HG02870 (cell line): ENCODE measurements at regions not wholly inside any gene's neighbourhood (a gene's known extent, or its start where the extent isn't known, plus 50 kb on each side); places are given as distances from the start of the nearest gene placed in this dataset.

Experiments used
- ATAC-seq: cut with Tn5 transposase; IDR thresholded peaks from one replicate; pipeline ENCODE4 v1.9.1; 2021; ENCODE audit warnings: mild to moderate bottlenecking, moderate library complexity; ENCODE audit not compliant: unreplicated experiment

DNA sequence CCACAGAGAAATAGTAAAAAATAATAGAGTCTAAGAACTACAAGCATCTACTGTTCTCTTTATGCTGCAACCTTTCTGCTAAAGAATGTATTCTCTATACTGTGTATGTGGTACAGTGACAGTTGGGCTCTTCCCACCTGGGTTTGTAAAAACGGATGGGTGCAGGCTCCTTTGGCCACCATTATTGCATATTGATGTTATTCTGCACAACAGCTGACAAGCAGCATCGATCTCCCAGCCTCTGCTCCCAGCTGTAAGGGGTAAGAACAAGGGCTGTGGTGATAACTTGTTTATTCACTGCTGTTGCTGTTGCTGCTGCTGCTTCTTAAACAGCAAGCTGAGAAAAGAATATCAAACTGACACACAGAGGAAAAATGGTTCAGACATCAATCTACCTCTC is 56.1 kb downstream of the KCNRG start:
- no peak for ATAC-seq

DNA sequence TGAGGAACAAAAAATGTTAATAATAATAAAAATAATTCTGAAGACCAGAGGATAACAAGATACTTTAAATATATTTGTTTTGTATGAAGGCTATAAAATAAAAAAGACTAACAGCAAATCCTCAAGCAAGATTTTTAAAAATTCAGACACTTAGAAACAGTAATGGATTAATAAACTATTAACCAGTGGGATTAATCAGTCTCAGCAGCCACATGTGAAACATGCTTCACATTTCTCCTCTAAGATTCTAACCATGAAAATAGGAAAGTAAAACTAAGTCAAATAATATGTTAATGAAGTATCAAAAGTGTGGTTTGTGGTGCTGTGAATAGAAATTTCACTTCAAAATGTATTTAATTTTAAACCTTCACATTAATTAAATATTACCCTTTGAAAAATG is 57.4 kb downstream of the KCNRG start:
- ATAC-seq: no peak

DNA sequence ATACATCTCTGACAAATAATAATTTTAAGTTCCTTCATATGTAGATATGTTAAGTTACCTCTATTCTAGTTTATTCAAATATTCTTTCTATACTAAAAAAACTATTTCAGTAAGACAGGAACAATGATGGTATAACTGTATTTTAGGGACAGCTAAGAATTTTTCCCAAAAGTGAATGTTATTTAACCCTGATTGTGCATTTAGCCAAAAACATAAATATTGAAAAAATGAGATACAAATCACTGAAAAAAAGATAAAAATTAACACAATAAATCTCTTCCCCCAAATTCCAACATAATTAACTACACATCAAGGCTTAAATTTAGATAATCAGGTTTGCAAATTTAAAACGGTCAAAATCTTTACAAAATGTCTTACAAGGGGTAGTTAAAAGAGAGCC is 58.1 kb downstream of the KCNRG start:
- ATAC-seq: no peak

DNA sequence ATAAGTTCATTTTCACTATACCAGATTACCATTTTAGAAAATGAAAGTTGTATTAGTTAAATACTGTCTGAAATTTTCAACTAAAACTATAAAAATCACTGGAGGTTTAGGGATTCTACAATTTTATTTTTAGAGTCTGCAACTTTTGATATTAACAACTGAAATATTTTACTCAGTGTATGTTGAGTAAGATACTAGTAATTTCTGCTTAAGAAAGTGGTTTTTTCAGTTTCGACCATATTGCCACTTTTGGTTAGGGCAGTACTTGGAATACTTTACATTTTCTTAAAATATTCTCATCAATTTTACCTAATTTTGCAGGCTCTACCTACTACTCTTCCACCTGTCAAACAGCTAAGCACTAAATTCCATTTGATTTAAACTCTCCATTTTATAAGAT is 59.6 kb downstream of the KCNRG start:
- ATAC-seq: peak; percentile 77

DNA sequence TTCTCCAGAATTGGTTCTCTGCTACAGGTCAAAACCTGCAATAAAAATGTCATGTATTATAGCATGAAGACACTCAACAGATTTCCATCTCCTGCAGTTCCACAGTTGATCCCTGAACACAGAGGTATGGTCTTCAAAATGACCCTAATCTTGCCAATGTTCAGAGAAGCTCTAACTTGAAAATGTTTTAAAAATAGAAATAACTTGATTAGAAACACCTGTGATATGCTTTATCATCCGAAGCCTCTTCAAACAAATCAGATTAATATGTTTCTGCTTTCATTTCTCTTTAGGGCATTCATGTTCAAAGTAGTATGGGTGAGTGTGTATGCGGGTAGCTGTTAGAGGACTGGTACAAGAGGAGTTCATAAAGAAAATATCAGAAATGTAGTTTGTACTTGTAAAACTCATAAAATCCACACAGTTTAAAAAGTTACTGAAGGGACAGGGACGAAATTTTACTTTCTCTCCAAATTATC is 60.4 kb downstream of the KCNRG start:
- no peak for ATAC-seq

DNA sequence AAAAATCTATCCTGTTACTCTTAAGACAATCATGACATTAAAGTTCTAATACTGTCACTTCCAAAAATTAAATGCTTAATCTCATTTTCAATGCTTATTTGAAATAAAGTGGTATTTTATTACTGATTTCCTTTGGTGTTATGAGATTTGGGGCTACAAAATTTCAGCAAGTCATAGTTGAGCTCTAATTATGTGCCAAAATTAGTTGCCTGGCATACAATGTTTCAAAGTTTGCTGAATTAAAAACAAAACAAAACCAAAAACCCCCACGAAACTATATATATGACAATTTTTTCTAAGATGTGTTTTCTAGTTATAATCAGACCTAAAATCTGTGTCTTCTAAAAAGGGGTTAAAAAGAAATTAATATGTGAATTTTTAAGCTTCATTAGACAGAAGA is 62.2 kb downstream of the KCNRG start:
- no peak for ATAC-seq

DNA sequence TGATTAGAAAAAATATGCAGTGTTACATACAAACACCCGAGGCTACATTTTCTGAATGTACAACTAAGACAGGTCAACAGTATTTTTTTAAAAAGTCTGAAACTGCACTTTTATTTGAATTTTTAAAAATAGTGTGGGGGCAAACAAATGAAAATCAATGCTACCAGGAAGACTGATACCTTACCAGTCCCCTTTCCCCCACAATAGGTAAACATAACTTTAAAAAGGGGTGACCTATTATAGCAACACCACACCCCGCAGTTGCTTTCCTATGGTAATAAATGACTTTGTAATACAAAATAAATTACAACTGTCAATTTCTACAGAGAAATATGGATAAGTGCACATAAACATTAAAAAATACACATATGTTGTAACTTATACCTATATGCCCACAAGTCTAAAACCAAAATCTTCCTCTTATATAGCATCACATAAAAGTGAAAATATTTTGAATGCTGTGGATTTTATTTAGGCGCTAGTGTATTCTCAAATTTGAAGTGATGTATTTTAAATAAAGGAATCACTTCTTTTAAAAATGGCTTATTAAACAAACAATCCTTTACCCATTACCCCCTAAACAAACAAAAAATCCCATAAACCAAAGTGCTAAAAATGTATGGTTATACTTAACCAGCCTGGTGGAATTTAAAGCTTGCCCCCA is 63.1 kb downstream of the KCNRG start:
- no peak for ATAC-seq

DNA sequence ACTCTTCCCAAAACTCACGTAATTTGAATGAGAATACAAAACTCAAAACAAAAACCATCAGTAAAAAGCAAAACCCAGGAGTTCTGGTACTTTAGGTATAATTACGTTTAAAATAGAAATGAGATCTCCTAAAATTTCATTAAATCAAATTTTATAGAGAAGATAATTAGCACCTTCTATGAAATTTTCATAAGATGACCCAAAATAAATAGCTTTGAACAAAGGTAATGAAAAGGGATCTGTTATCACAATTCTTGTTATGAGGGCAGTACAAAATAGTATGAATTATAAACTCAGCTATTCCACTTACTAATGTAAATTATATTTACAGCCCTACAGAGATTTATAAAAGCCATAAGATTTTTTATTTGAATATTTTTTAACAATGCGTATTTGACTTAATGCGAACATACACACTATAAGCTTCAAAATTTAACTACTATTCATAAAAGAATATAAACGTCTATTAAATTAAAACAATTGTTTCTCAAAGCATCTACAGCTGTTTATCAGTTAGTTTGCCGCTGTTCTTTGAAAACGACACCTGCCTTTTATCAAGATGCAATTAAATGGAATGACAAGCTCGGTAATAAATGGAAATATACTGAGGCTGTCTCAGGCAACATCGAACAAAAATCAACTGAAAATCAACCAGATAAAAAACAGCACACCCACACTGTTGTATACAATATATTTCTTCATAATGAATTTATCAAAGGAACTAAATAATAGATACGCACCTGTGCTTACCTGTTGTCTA is 63.8 kb downstream of the KCNRG start:
- ATAC-seq: no peak

DNA sequence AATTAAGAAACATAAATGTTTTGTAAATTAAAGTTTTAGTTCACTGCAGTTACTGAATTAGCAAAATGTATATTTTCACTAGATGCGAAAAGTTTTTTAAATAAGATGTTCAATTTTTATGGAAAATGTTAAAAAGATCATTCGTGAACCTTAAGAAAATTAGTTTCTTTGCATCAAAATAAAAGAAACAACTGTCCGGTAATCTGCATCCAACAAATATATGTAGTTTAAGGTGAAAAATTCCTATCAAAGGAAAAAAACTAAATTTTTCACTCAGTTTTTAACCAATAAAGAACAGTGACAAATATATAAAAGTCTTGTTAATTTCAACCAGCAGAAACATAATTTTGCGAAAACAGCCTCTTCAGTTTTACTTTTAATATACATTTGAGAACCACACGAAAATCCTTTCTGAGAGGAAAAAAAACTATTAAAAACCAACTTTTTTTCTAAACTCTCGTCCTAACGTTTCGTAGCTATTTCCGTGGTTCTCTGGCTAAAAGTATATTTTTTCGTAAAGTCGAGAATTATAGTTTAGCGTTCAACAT is 64.5 kb downstream of the KCNRG start:
- ATAC-seq: no peak

DNA sequence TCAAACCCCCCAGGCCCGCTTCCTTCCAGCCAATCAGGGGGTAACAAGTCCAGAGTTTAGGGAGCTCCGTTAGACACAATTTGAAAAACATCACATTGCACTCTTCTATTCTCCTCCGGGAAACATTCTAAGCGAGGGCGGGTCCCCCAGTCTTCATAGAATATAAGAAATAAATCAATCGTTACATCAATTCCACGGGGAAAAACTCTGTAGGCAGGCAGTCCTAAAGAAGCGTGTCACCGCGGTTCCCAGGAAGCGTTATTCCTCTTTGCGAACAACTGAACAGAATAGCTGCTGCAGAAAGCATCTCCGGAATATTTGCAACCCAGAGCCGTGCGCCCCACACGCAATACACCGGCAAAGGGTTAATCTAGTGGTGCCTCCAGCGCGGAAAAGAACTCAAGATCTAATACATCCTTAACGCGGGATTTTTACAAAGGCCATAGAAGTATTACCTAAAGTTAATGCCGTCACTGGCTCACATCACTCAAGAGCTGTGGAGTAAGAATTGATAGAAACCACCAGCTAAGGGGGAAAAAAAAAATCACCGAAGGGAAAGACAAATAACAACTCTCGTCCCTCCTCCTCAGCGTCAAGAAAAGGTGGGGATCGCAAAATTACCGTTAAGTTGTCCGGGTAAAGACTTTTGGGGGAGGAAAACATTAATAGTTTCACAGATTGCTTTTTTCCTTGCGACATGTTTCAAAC is 65.1 kb downstream of the KCNRG start:
- ATAC-seq: no peak

DNA sequence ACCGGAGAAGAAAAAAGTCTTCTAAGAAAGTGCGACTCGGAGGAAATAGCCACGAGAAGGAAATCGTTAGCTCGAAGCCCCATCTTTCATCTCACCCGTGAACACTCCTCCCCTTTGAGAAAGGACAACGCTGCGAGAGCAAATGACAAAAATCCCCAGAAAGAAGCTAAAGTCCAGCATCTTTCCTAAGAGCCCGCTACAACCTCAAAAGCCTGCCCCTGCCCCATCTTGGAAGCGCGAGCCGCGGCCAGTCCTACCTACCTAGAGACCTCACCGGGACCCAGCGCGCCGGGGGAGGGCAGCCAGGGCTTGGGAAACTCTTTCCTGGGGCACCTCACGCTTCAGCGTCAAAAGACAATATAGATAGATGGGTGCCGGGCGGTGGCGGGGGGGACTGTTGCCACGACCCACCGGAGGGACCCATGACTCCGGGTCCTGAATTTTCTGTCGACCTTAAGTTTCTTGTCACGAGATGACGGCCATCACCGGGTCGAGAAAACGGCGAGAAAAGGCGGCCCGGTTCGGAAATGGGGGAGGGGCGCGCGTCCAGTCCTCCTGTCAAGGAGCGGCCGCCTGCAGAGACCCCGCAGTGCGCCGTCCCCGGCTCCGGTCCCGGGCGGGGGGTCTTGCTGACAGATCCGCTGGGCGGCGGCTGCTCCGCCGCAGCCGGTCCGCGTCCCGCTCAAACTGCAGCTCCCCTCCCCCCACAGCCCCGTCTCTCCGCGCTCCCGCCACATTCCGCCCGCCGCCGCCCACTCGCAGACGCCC is 65.9 kb downstream of the KCNRG start:
- ATAC-seq: peak; percentile 1

DNA sequence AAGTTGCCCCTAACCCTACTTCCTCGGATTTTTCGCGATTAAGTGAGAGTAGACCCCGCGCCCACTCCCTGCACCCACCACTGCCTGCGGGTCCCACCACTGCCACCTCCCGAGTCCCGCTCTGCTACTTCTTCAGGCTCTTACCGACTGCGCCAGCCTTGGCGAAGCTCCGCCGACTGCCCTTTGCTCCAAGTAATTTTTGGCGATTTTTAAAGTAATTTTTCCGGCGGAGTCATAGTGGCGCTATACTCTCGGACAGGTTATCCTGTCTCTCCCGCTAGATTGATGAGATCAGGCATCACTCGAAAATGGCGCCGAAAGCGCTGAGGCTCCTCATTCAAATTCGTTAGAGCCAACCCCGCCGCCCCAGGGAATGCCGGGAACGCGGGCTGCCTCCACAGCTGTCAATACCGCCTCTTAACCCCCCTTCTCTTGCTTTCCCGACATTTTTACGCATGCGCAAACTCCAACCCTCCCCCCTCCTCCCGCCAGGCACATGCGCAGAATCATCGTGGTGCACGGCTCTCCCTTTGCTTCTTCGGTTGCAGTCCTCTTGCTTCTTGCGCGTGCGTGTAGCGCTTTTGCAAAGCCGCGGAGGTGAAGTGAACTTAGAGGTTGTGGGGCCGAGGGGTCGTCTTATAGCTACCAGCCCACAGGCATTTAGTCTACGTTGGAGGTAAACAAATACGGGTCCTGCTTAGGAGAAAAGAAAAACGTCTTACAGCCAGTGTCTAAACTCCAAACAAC is 66.6 kb downstream of the KCNRG start:
- peak; percentile 69 for ATAC-seq

DNA sequence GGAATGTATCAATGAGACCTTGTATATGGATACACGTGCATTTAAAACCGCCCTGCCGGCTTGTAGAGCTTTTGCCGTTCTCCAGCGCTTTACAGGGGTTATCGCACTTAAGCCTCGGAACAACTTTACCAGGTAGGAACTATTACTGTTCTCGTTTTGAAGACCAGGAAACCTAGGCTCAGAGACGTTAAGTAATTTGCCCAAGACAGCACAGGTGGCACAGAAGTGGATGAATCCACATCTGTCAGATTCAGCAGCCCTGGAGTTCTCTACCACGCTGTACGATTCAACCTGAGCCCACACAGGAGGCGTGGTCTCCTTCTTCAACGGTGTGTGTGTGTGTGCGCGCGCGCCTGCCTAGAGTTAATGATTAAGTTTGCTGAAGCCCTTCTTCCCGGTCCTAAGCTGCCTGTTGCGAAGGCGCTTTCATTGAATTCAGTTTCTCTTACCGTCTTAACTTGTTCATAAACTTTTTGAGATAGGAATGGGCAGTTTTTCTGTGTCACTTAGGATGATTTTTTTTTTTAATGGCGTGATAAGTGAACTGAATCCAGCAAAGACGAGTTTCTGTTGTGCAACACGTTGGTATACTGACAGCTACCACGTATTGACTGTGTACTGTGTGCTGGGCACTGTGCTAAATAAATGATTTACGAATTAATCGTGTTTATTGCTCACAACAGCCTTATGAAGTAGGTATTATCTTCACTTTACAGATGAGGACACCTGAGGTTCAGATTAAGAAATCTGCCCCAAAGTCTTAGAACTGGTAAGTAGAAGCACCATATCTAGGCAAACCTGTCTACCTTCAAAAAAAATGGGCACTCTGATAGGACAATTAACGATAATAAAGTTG is 67.4 kb downstream of the KCNRG start:
- peak; percentile 50 for ATAC-seq

DNA sequence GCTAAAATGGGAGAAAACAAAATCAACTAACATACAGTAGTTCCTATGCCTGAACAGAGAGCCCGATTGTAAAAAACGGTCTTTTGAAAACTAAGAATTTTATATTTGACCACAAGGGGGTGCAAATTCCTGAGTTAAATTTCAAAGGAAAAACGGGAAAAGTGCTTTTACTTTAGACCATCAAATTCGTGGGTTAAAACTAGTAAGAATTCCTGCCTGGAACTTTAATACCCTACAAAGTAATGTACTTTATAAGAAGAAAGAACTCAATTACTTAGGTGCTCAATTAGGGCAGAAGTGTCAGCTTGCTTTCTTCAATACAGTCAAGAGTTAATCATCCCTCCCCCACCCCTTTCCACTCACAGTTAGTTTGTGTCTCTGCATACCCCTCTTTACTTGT is 69.8 kb downstream of the KCNRG start:
- no peak for ATAC-seq

DNA sequence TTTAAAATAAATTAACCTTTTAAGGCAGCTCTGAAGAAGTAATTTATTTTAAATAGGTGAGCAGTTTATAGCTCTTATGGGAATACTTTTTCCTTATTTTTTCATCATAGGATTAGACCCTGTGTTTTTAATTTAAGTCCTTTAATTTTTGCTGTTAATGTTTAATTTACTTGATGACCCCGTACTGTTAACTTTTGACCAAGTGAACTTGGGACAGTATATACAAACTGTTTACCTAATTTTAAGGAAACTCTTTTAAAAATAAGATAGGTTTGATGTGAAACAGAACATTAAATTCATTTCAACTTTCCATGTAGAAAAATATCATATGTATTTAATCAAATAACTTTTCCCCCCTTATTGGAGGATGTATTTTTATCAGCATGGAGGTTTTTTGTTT is 74.4 kb downstream of the KCNRG start:
- no peak for ATAC-seq

DNA sequence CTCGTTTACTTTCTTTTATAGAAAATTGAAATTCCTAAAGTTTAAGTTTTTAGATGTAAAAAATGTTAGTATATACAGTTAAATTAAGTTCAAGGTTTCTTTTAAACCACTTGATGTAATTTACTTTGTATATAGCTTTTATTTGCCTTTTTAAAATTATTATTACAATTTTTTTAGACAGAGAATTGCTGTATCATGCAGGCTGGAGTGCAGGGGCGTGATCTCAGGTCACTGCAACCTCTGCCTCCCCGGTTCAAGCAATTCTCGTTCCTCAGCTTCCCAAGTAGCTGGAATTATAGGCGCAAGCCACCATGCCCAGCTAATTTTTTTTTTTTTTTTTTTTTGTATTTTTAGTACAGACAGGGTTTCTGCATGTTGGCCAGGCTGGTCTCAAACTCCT is 75.0 kb downstream of the KCNRG start:
- no peak for ATAC-seq

DNA sequence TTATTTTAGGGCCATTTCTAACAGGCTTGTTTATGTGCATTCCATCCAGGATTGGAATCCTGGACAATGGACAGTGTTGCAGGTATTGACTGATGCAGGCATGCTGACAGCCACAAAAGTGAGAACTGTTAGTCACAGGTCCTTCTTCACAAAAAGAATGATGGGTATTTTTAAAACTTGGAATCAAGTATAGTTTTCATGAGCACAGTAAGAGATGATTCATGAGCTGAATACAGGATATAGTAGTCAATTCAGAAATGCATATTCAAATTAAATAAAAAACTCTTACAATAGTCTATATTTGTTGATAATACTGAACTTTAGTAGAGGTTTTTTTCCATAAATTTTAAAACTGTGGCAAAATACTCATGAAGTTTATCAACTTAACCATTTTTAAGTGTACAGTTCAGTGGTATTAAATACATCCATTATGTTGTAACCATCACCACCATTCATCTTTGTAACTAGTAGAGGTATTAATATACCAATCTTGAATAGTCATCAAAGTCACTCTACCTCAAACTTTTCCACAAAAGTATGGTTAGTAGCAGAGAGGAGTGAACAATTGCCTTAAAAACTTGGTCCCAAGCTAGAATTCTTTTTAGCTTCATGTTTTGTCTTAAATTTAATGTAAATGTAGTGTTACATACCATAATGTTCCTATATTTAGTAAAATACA is 79.5 kb downstream of the KCNRG start:
- no peak for ATAC-seq

DNA sequence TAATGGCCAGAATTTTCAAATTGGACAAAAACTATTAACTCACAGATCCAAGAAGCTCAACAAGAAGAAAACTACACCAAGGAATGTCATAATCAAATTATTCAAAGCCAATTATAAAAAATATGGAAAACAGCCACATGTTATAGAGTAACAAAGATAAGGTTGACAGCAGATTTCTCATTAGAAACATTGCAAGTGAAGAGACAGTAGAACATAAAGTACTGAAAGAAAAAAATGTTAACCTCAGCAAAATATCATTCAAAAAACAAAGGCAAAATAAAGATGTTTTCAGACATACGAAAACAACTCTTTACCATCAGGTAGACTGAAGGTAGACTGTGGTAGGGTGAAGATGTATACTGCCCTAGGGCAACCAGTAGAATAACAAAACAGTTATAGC is 83.4 kb downstream of the KCNRG start:
- ATAC-seq: no peak

DNA sequence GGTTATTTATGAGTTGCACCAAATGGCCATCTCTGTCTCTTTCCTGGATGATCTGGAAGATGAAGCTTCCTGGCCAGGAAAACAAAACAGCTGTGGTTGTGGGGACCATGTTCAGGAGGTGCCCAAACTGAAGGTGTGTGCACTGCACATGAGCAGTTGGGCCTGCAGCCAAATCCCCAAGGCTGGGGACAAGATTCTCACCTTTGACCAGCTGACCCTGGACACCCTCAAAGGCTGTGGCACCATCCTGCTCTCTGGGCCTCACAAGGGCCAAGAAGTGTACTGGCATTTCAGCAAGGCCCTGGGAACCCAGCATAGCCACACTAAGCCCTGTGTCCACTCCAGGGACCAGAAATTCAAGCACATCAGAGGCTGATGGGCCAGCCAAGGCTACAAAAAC is 84.2 kb downstream of the KCNRG start:
- ATAC-seq: no peak
